ENCODE measurements at regions not wholly inside any gene's neighbourhood (a gene's known extent, or its start where the extent isn't known, plus 50 kb on each side); places are given as distances from the start of the nearest gene placed in this dataset.

GRCh38 chr15:36160351-36160750, 419.1 kb upstream of the CDIN1 start:
- no TSS peak for BruUV-seq (replicated peaks)
- no peaks in the 10 kb centered on the region for H3K79me2 ChIP-seq (ENCODE audit: control insufficient read depth, insufficient read depth, low read length)
- CTCF ChIA-PET (ENCODE audit: low intra/inter-chr PET ratio): no interaction called here
- TF ChIP-seq ATF3 (IDR thresholded peaks at IDR 0.05) (no peak), ATF3 (CRISPR knock-in tag; conservative IDR thresholded peaks at IDR 0.05) (no peak), TSHZ1 (CRISPR knock-in tag; IDR thresholded peaks at IDR 0.05) (no peak), GATAD2A (IDR thresholded peaks at IDR 0.05) (no peak), TRIM28 (IDR thresholded peaks at IDR 0.05) (no peak), SAFB (IDR thresholded peaks at IDR 0.05; ENCODE audit: borderline replicate concordance, low read depth, low read length) (no peak), ZBTB43 (CRISPR knock-in tag; IDR thresholded peaks at IDR 0.05) (no peak), NCOA1 (IDR thresholded peaks at IDR 0.05; ENCODE audit: low read depth) (no peak), DNMT1 (IDR thresholded peaks at IDR 0.05) (no peak), CTCFL (IDR thresholded peaks at IDR 0.05; ENCODE audit: borderline replicate concordance, insufficient read depth, low read depth, low read length, poor library complexity, severe bottlenecking) (no peak), NCOA2 (IDR thresholded peaks at IDR 0.05; ENCODE audit: partially characterized antibody in 2 of 2) (no peak), MAFG (tag; conservative IDR thresholded peaks at IDR 0.05) (no peak), SETDB1 (IDR thresholded peaks at IDR 0.05; ENCODE audit: low read length) (no peak), KHSRP (IDR thresholded peaks at IDR 0.05) (no peak), SOX6 (IDR thresholded peaks at IDR 0.05) (no peak), CSDE1 (IDR thresholded peaks at IDR 0.05) (no peak), ZZZ3 (IDR thresholded peaks at IDR 0.05) (no peak)

More at GRCh38 chr15:36160351-36160750, 419.1 kb upstream of the CDIN1 start:
- H3K9me3 ChIP-seq (replicated peaks; ENCODE audit: control insufficient read depth, insufficient read depth, low read depth, low read length): no peaks in the 10 kb centered on the region
- no peak overlapping the region for H3K27ac ChIP-seq (ENCODE audit: extremely low read depth, low read depth, low read length)
- no peaks in the 10 kb centered on the region for H3K36me3 ChIP-seq (ENCODE audit: control insufficient read depth, insufficient read depth, low read length)
- 0% methylated on average over 1 of the region's 1 CpG for WGBS (ENCODE audit: insufficient coverage, low coverage, missing lambda C conversion rate)
- H3K4me1 ChIP-seq (replicated peaks in 1 of 2; ENCODE audit: control insufficient read depth in 2 of 2, insufficient read depth in 2 of 2, low read length in 2 of 2): no peaks in the 10 kb centered on the region
- no peak overlapping the region for H3K4me2 ChIP-seq (ENCODE audit: insufficient read depth, low read length)
- ATAC-seq: no peak
- no peak overlapping the region for H3K9ac ChIP-seq (ENCODE audit: insufficient read depth in 1 of 2, low read depth in 2 of 2, low read length in 2 of 2)
- no peaks in the 10 kb centered on the region for H3K27me3 ChIP-seq (ENCODE audit: control insufficient read depth in 2 of 2, insufficient read depth in 2 of 2, low read length in 2 of 2)
- H3K4me3 ChIP-seq: no peak overlapping the region
- no peak for FAIRE-seq
- H2AFZ ChIP-seq (ENCODE audit: low read depth, low read length): no peak overlapping the region
- POLR2A ChIA-PET: no interaction called here
- intact Hi-C loops (cut with micrococcal nuclease): no loop called here
- H4K20me1 ChIP-seq (replicated peaks; ENCODE audit: control insufficient read depth, insufficient read depth, low read length): no peaks in the 10 kb centered on the region
- no peak for DNase-seq (ENCODE audit: extremely low read depth in 1 of 4, low spot score in 3 of 4)
- H3K9me1 ChIP-seq (ENCODE audit: control insufficient read depth, insufficient read depth, low read length): no peaks in the 10 kb centered on the region
- in situ Hi-C loops (cut with MboI): no loop called here
